ENCODE measurements at regions not wholly inside any gene's neighbourhood (a gene's known extent, or its start where the extent isn't known, plus 50 kb on each side); places are given as distances from the start of the nearest gene placed in this dataset.

GRCh38 chr3:107220538-107220937 is 156.7 kb upstream of the CCDC54 start:
- TF ChIP-seq CTCF (IDR thresholded peaks at IDR 0.05) (no peak), POLR2A (IDR thresholded peaks at IDR 0.05) (no peak)

Data from body of pancreas (tissue), 4 donors.